ENCODE measurements at regions not wholly inside any gene's neighbourhood (a gene's known extent, or its start where the extent isn't known, plus 50 kb on each side); places are given as distances from the start of the nearest gene placed in this dataset.

DNA sequence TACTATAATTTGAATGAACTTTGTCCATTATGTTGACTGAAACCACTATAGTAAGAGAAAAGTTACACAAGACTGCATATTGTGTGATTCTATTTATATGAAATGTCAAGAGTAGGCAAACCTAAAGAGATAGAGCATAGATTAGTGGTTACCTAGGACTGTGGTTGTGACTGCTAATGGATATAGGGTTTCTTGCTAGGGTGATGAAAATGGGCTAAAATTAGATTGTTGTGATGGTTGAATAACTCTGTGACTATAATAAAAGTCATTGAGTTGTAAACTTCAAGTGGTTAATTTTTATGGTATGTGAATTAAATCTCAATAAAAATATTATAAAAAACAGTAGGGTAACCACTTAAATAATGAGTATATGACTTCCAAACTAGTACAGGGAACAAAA, 142.9 kb upstream of the AHR start:
- no peak for DNase-seq (ENCODE audit: extremely low read depth in 1 of 2, low read depth in 1 of 2)

DNA sequence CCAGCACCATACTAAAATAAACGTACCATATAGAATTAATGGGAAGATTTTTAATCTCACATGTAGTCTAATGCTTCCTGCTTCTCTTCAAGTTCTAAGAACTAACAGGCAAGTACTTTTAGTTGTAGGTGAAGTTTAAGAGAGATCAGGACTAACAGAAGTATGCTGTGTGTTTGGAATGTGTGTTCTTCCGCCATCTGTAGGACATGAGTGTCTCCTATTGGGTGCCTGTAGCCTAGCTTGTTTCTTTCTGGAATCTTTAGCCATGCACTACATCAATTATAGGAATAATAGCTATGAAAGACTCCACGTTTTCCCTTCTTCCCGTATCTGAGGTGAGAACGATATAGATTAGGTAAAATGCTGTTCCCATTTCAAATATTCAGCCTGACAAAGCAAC, 140.2 kb upstream of the AHR start:
- no peak for DNase-seq (ENCODE audit: extremely low read depth in 1 of 2, low read depth in 1 of 2)

DNA sequence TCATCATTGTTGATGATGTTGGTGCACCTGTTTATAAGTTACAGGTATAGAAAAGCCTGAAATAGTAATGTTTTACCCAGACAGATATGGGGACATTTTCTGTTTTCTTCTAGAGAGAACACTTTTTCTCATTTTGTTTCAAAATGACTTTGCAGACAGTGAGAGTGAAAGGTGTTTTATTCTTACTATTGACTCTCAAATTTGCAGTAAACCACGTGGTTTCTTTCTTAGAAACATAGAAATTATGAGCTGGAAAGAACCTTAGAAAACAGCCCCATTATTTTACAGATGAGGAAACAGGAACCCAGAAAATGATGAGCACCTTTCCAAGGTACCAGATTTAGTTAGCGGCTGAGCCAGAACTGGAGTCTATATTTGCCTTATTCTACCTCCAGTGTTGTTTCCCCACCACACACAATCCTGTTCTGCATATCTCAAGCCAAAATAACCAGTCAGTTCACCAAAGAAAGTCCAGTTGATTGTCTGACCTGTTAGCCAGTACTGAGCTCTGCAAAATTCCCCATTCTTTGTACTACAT, 138.9 kb upstream of the AHR start:
- no peak for DNase-seq (ENCODE audit: extremely low read depth in 1 of 2, low read depth in 1 of 2)

DNA sequence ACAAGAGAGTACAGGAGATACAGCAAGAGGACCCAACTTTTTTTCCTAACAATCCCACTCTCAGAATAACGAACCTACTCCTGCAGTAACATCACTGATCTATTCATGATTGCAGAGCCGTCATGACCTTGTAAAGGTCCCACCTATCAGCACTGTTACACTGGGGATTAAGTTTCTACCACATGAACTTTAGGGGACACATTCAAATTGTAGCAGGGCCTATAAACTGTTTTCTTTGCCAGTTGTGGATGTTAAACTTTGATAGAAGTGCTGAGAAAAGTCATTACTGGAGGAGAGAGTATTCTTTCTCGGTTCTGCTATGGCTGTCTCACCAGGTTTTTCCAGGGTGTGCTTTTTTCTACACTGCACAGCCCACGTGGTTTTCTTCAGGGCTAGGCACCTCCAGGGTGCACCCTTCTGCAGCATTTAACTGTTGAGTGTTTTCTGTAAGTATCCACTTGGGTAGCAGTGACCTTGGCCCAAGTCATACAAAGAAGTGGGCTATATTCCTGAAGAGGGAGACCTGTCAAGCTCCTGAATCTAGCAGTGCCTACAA, 131.6 kb upstream of the AHR start:
- peak in 1 of 2 donors; percentile 10 for DNase-seq (ENCODE audit: extremely low read depth in 1 of 2, low read depth in 1 of 2)

DNA sequence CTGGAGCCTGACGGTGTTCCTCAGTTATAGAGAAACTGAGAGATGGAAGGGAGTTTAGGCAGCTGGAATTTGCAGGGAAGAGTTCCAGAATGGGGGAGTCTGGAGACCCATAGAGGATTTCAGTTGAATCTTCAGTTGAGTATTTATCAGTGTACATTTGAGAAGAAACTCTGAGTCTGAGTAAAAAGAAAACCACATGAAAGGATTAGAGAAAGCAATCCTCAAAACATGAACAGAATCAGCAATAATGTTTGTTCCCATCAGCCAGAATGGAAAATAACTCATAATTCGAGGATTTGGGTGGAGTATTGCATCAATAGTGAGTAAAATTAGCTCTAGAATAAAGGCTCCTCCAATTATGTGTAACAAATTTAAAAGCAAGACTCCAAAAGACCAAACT, 130.0 kb upstream of the AHR start:
- no peak for DNase-seq (ENCODE audit: extremely low read depth in 1 of 2, low read depth in 1 of 2)

DNA sequence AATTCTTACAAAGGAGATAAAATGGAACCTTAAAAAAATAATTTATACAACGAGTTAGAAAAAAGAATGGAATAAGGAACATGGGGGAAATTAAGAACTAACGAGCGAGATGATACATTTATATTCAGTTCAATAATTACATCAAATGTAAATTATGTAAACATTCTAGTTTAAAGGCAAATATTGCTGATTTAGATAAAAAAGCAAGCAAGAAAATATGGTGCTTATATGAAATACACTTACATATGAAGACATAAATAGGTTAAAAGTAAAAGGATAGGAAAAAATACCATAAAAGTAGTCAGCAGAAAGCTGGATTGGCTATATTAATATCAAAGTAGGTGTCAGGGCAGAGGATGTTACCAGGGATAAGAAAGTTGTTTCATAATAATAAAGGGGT, 127.0 kb upstream of the AHR start:
- DNase-seq (ENCODE audit: extremely low read depth in 1 of 2, low read depth in 1 of 2) = no peak

DNA sequence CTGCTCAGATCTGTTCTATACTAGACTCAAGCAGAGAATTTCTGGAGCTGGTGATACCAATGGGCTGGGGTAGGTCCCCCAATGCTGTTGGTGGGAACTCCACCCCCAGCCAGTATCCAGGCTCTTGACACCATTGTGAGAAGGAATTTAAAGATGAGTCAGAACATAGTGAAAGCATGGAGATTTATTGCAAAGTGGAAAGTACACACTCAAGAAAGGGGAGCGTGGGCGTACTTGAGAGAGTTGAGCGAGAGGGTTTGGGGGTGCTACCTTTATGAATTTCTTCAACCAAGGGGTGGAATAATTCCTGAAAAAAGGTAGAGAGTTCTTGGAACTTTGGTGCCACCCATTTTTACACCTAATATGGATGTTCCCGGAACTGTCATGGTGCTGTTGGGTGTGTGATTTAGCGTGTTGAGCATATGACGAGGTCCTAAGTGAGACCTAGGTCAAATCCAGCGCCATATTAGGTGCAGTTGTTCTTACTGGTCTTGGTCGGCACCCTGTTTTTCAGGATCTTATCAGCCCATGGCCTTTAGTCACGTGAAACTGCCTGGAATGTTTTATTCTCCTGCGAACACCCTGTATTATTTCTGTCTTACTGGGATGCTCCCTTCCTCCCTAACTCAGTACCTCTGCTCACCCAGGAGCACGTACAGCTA, 122.0 kb upstream of the AHR start:
- DNase-seq (ENCODE audit: extremely low read depth in 1 of 2, low read depth in 1 of 2) = no peak

DNA sequence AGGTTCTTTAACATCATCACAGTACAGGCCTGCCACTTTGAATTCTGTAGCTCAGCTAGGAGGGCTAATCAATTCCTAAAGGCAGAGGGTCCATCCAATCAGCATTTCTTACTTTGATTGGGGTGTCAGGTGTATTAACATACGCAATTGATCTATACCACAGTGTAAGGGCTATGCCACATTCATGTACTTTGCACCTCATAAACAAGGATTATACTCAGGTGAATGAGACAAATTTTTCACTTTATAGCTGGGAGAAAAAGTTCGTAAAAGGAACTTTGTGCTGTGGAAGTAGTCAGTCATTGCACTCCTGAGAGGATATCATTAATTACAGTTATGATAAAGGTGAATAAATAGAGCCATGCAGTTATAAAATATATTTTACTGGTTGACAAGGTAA, 119.9 kb upstream of the AHR start:
- no peak for DNase-seq (ENCODE audit: extremely low read depth in 1 of 2, low read depth in 1 of 2)

DNA sequence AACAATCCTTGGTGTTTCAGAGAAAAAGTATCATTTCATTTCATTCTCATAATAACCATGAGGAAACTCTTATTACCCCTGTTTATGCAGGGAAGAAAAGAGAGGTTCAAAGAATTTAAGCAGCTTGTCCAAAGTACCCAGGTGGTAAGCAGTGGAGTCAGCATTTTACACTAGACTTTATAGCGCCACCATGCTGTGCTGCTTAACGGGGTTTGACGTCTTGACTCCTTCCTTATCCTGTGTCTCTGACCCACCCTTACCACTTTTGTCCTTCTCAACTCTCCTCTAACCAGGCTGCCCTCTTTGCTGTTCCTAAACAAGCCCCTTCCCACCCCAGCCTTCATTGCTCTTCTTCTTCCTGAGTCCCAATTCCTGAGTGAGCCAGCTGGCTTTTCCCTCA, 117.0 kb upstream of the AHR start:
- DNase-seq (ENCODE audit: extremely low read depth in 1 of 2, low read depth in 1 of 2) = no peak

DNA sequence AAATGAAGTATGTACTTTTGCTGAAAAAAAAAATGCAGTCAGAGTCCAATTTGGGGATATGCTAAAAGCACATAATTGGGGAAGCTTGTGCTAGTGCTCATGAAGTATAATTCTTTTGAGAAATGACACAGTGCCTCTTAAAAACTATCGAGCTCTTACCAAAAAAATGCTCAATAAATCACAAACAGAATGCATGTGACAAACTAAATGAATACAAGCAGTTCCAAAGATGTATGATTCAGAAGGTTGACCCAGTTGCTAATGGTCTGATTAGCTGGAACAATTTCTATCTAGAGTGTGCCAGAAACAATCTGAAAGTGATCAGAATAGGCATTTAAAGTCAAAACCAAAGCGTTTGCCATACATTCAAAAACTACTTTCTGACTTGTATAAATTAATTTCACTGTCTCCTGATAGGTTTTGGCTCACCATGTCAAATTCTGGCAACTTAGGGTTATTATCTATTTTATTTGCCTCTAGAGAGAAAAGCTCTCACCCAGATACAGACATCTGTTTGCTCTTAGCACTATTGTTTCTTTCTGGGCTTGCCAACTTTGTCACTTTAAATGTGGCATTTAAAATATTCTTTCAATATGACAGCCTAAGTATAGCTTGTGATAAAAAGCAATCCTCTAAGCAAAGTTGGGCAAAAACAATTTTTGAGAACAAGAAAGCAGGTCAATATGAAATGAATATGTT, 114.7 kb upstream of the AHR start:
- no peak for DNase-seq (ENCODE audit: extremely low read depth in 1 of 2, low read depth in 1 of 2)

DNA sequence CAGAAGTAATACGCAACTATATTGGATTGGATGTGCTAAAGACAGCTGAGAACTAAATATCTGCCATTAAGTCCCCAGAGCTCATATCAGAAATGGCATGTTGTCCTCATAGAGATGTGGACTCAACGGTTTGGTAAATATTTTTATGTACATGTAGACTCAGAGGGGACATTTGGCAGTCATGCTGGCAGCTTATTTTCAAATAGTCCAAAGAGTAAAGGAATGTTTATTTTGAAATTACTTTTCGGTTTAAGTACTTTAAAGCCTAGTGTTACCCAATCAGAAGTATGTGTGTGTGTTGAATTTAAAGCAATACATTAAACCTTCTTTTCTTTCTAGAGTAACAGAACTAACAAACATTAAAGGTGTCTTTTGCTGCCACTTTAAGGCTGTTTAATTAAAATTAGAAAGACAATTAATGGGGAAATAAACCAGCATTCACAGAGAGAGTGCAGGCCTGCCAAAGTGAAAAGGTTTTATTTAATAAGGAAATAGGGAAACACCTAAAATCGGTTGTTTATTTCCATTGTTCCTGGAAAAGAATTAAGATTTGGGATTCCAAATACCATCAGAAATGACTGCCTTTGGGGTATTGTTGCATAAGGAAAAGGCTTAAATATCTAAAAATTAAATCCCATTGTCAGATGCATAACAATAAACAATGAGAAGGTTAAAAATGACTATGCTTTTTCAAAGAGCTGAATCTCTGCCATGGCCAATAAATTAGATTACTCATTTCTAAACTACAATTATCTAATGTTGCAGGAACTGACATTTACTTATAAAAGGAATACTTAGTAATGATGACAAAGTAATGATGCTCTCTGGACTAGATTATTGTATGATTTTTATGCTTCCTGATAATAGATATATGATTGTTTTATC, 113.4 kb upstream of the AHR start:
- DNase-seq (ENCODE audit: extremely low read depth in 1 of 2, low read depth in 1 of 2) = no peak

DNA sequence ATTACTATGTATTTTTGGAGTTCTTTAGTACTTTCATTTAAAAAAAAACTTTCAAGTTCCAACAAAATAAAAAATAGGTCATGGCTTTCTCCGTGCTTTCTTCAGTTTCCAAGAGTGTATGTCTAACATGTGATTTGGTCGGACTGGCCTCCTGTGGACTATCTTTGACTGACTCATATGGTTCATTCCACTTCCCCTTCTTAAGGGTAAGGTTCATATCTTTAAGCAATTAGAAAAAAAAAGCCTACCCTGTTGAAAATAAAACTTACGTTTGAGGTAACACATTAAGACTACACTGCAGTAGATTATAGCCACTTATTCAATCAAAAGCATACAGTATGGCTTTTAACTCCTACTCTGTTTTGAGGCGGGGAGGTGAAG, 112.8 kb upstream of the AHR start:
- DNase-seq (ENCODE audit: extremely low read depth in 1 of 2, low read depth in 1 of 2) = no peak

DNA sequence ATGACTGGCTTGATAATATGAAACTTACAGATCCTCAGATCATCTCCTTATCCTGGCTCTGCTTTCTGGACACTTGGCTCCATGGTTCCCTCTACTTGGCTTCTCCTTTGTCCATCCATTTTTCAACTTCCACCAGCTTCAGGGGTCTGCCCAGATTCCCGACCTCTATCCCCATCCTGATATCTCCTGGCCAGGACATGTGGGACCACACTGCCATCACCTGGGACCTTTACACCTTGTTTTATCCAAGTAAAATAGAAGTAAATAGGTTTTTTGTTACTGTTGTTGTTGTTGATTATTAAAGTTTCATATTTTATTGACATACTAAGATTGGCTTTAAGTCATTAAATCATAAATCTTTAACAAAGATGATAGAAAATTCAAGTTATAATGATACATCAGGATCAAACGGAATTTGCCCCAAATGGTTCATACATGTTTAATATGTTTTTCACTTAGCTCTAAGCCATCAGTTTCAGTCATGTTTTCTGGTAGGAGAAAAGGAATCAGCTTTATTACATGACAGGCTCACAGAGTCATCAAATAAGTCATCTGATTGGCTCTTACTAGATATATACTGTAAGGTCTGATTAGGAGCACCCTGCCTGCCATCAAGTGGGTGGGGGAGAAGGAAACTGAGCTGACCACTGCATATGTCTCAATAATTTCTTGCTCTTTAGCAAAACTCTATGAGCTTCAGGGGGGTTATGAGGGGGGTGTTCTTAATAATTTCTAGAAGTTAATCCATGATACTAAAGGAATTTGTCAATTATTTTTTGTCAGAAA, 111.5 kb upstream of the AHR start:
- DNase-seq (ENCODE audit: extremely low read depth in 1 of 2, low read depth in 1 of 2) = no peak

DNA sequence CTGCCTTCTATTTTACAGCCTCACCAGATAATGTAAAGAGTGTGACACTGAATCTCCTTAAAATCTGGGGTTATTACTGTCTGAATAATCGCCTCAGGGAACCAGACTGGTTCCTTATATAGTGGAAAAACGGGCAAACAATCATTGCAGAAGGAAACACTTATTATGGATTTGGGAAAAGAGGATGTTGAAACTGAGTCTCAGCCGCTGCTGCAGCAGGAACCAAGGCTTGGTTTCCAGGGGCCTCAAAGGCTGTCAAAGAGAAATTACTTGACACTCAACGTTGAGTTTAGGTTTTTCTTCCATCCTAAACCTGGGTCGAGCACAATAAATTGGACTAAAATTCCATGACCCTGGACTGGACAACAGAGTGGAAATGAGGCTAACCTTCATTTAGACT, 103.8 kb upstream of the AHR start:
- no peak for DNase-seq (ENCODE audit: extremely low read depth in 1 of 2, low read depth in 1 of 2)

DNA sequence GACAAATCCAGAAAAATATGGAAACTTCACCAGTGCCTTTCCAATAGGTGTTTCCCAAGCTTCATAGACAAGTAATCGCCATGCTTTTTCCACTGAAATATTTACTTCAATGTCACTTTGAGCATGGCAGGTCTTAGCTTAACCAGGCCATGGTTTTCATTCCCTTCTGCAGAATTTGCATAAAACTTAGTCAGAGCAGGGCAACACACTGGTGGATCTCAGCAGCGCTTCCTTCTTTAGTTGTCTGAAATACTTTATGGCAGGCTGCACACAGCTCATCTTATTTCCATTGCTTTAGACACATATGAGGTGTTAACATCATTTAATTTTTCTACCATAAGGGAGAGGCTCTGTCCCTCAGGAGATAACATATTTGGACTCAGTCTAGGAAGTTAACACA, 102.9 kb upstream of the AHR start:
- no peak for DNase-seq (ENCODE audit: extremely low read depth in 1 of 2, low read depth in 1 of 2)

DNA sequence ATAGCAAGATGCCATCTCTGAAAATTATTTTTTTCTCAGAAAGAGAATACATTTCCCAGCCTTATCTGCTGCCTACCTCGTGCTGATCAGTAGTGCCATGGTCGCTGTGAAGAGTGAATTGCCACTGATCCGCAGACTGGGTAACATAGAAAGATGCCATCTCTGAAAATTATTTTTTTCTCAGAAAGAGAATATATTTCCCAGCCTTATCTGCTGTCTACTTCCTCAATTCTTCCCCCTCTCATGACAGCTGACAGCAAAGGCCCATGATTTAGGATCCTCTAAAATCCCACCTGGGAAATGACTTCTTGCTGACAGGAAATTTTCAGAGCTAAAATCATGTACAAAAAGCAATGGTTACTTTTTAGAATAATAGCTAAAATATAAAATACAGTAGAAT, 92.5 kb upstream of the AHR start:
- DNase-seq (ENCODE audit: extremely low read depth in 1 of 2, low read depth in 1 of 2) = no peak

DNA sequence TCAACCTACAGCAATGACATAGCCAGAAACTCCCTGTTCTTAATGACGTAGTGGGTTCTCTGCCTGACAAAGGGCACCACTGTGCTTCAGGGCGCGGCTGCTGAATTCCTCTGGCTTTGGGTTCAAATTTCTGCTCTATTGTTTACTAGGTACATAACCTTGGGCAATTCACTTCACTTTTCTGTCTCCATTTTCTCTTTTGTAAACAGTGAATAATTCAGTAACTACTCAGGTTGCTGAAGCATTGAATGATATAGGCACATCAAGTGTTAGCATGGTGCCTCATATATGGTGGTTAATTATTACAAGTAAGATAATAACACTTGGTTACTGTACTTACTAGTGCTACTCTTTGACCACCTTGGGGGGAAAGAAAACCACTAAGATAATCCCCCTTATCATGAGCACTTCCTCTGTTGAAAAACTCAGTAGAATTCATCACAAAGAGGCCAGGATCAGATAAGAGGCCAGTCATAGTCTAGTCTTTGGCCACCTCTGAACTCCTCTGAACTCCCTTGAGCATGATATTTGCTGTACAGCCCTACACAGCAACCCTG, 92.0 kb upstream of the AHR start:
- no peak for DNase-seq (ENCODE audit: extremely low read depth in 1 of 2, low read depth in 1 of 2)

DNA sequence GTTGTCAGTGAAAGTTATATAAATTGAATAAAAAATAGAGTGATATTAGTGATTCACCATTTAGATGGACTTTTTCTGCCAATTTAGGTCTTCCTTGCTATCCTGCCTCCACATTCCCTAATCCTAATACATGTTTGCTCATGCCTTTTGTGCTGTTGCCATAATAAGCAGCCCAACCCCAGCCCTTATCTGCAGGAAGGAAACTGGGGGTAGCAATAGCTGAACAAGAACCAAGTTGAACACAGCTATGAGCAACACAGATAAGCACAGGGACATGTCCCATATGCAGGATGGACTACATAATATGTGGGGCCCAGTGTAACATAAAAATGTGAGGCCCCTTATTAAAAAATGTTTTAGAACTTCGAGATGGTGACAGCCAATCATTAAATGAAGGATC, 91.2 kb upstream of the AHR start:
- DNase-seq (ENCODE audit: extremely low read depth in 1 of 2, low read depth in 1 of 2) = no peak

DNA sequence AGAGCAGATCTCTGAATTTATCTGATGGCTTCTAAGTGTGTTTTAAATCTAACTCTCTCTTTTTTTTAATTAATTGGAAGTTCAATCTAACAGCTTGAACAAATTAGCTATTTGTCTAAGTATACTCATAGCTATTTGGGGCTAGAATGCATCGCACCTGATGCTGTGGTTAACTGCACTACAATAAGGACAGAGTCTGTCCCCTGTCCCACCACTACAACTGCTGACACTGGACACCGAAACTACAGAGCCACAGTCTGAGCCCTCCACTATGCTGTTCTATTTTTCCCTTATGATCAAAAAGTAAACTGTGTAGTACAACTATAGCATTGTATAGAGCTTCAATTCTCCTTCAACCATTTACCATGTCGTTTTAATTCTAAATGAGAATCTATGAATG, 89.4 kb upstream of the AHR start:
- DNase-seq (ENCODE audit: extremely low read depth in 1 of 2, low read depth in 1 of 2) = no peak

DNA sequence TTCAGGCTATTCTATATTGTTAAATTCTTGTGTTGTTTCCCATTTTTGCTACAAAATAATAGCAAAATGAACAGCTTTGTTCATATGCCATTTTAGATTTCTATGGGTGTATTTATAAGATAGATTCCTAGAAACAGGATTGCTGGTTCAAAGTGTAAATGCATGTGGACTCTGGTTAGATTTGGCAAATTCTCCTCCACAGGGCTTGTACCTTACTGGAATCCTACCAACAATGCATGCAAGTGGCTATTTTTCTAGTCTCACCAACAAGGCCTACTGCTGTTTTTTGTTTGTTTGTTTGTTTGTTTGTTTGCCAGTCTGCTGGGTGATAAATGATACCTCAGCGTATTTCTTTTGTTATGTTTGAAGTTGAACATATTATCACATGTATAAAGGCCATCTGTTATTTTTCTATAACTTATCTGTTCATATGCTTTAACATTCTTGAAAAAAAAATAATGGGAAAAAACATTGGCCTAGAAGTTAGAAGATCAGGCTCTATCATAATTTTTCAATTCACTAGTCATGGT, 87.1 kb upstream of the AHR start:
- DNase-seq (ENCODE audit: extremely low read depth in 1 of 2, low read depth in 1 of 2) = no peak
